GM21423 (cell line): ENCODE measurements at regions not wholly inside any gene's neighbourhood (a gene's known extent, or its start where the extent isn't known, plus 50 kb on each side); places are given as distances from the start of the nearest gene placed in this dataset.
"Not testable (repeated sequence)": the region's sequence is repeated elsewhere in the genome, so short reads cannot be mapped to it uniquely, and the experiment has no call there.

Source experiments
- ATAC-seq: cut with Tn5 transposase; IDR thresholded peaks from one replicate; pipeline ENCODE4 v1.9.1; 2021; ENCODE audit warnings: mild to moderate bottlenecking, moderate library complexity; ENCODE audit not compliant: unreplicated experiment

GRCh38 chrX:69065451-69065850 is 99.8 kb downstream of the PJA1 start:
- ATAC-seq, result no peak

GRCh38 chrX:69063486-69063885 is 101.8 kb downstream of the PJA1 start:
- ATAC-seq, result no peak

- no peak for ATAC-seq
Measured at GRCh38 chrX:69062493-69062892, 102.8 kb downstream of the PJA1 start.

DNA sequence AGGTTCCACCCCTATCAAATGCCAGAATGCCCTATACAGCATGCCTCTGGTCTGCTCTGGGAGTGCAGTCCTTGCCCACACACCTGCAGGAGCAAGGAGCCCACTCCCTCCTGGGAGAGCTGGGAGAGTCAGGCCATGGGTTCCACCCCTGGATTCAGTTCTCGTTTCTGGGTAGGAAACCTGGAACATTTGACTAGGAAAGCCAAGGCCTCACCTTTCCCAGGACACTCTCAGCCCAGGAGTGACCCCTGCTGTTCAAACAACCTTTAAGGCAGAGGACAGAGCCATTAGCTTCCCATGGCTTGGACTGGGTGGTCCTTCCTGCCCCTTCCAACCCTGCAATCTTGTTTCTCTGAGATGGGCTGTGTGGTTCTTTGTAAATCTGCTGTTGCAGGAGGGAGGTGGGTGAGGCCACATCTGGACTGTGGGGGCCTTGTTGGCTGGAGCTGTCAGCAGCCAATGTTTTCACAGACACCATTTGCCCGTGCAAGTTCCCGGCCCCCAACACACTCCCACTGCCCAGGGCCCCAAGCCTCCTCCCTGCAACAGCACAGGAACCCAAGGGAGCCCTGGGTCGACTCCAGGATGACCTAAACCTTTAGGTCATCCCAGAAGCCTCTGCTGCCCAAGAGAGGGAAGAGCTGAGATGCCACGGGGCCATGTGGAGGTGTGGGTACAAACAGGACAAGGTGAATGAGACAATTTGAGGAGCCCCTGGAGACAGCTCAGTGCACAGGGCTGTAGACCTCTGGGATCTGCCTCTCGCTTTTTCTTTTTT is 104.4 kb downstream of the PJA1 start:
- ATAC-seq, result no peak

- ATAC-seq, result no peak
Measured at GRCh38 chrX:69055193-69055592, 110.1 kb downstream of the PJA1 start.

DNA sequence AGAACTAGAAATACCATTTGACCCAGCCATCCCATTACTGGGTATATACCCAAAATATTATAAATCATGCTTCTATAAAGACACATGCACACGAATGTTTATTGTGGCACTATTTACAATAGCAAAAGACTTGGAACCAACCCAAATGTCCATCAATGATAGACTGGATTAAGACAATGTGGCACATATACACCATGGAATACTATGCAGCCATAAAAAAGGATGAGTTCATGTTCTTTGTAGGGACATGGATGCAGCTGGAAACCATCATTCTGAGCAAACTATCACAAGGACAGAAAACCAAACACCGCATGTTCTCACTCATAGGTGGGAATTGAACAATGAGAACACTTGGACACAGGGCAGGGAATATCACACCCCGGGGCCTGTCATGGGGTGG is 110.8 kb downstream of the PJA1 start:
- ATAC-seq, result not testable (repeated sequence)

- ATAC-seq, result no peak
Measured at GRCh38 chrX:69051901-69052300, 113.4 kb downstream of the PJA1 start.

DNA sequence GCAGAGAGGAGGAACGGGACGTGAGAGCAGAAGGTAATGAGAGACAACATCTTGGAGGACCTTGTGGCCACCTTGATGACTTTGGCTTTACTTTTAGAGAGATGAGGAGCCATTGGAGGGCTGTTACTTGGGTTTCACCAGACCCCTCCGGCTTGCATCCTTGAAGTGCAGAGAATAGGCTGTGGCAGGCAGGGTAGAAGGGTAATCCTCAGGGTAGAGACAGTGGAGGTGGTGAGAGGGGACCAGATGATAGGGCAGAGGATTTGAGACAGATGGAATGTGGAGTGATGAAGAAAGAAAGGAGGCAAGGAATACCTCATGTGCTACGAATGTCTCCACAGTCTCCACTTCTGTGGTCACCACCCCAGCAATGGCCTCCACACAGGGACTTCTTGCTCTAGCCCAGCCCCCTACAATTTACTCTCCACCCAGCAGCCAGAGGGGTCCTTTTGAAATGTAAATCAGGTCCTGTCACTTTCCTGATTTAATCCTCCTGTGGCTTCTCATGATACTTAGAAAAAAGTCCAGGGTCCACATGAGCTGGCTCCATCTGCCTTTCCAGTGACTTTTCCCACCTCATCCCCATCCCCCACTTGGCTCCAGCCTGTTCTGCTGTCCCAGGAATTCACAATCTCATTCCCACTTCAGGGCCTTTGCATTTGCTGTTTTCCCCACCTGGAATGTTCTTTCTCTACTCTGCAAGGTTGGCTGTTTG is 115.0 kb downstream of the PJA1 start:
- ATAC-seq, result no peak

DNA sequence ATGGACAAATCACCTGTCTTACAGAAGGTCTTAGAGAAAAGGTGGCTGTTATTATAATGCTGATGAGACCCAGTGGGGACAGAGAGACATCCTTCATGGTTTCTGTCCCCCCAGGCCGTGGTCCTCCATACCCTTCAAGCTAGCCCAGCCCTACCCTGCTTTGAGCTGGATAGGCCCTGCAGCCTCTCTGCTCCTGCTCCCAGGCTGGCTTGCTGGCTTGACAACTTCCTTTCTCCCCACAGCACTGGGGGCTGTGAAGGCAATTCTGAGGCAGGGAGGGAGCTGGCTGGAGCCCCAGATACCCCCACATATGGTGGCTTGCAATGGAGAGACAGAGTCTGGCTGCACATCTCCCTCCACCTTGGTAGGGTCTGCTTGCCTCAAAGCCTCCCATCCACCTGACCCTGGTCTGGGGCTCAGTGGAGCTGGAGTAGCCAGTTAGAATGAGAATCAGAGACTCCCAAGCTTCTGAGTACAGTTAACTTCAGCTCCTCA is 118.2 kb downstream of the PJA1 start:
- ATAC-seq, result no peak

GRCh38 chrX:69045616-69046345 is 119.5 kb downstream of the PJA1 start:
- no peak for ATAC-seq

- no peak for ATAC-seq
Measured at GRCh38 chrX:69038816-69039215, 126.4 kb downstream of the PJA1 start.

- ATAC-seq, result no peak
Measured at GRCh38 chrX:69038188-69038587, 127.1 kb downstream of the PJA1 start.

DNA sequence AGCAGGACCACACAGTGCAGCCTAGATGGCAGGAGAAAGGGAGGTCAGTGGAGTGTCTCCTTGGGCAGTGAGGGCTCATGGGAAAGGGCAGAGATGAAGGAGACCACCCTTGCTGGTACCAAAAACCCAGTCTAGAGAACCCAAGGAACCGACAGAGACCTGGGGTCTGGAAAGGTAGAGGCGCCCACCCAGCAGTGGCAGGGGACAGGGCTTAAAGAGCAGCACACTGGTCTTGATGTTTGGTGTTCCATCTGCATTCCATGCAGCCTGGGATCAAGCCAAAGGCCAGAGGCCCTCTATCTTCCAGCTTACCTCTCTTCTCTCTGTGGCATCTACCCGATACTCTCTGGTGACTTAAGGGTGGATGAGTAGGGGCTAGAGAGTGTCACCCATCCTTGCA is 127.5 kb downstream of the PJA1 start:
- no peak for ATAC-seq

DNA sequence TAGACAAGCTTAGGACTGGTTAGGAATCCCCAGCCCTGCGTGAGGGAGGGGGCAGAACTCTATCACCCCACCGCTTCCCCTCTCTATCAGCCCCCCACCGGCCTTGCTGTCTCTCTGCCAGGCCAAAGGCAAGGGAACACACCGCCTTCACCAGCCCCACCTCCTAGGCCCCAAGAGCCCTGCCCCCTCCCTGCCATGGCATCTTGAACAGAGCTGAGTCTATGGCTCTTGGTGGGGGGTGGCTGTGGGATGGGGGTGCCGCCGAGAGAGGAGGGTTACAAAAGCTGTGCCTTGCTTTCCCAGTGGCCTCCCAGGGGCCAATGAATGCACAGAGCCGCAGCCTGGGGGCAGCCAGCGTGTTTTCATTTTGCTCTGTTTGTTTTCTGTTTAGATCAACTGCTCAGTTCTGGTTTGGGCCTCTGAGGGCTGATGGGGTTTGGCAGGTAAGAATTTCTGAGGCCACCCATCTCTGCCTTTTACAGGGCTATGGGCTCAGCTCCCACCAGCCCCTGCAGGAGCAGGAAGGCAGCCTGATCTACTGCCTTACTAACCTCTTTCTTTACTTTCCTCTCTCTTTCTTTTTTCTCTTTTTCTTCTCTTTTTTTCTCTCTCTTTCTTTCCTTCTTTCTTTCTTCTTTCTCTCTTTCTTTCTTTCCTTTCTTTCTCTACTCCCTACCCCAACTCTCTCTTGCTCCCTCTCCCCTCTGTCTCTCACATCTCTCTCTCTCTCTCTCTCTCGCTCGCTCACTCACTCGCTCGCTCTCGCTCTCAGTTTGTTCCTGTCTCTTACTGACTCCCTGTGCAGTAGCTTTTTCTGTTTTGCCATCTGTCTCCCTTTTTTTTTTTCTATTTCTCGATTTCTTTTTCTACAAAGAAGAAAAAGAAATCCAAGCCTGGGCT is 128.3 kb downstream of the PJA1 start:
- ATAC-seq, result no peak

DNA sequence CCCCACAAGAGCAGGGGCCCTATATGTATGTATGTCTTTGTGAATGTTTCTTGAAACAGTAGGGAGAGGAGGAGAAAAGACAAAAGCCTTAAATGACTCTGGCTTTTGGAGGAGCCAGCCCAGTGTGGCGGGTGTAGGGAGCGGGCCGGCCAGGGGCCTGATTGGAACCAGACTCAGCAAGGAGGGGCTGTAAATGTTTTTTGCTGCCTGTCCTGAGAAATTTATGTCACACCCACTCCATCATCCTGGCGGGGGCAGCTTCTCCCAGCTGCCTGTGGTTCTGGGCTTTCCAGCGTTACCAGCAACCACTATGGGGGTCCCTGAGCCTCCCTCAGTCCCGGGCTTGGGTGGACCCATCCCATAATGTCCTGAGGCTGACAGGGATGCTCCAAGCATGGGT is 130.8 kb downstream of the PJA1 start:
- no peak for ATAC-seq

- no peak for ATAC-seq
Measured at GRCh38 chrX:69033936-69034335, 131.3 kb downstream of the PJA1 start.

DNA sequence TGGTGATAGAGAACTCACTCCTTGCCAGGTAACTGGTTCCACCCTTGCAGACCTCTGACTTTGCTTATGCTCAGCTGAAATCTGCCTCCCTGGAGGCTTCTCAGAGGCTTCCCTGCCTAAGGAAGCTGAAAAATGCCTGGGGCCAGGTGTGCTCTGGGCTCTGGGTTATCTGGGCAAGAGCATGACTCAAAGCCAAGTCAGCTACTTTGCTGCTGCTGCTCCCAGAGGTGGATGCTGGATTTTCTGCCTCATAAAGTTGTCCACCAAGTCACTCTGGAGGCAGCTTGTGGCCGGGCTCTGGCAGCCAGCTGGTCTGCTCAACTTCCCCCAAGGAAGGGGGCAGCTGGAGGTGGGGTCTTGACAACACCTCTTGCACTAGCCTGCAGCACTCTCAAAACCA is 132.7 kb downstream of the PJA1 start:
- no peak for ATAC-seq

- ATAC-seq, result no peak
Measured at GRCh38 chrX:69031971-69032391, 133.3 kb downstream of the PJA1 start.

DNA sequence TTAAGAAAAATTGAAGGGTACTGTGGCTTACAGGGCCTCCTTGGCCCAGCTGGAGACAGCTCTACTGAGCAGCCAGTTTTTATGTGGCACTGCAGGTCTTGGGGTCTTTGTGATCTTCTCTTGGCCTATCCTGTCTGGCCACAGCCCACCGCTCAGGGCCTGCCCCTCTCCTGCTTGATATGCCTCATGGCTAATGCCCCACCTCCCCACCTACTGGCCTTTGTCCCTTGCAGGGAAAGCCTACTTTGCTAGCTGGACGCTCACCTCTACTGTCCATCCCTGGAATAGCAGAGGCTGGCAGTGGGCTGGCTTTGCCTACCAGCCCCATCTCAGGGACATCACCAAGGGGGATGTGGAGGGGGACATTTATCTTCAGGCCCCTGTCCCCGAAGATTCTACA is 134.1 kb downstream of the PJA1 start:
- no peak for ATAC-seq

DNA sequence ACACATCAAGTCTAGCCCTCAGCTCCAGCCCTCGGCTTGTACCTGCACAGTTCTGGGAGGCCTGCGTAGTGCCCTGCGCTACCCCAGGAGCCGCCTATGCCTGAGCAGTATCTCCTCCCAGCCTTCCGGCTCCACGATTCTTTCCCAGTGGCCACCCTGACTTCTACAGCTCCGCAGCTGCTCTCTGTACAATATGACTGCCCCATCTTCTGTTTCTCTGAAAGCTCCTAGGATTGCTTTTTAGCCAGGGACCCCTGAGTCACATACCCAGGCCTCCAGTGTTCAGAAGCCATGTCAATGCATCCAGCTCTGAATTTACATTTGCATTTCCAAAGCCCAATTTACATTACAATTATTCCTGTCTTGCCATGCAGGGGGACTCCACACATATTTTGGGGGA is 135.5 kb downstream of the PJA1 start:
- ATAC-seq, result no peak

DNA sequence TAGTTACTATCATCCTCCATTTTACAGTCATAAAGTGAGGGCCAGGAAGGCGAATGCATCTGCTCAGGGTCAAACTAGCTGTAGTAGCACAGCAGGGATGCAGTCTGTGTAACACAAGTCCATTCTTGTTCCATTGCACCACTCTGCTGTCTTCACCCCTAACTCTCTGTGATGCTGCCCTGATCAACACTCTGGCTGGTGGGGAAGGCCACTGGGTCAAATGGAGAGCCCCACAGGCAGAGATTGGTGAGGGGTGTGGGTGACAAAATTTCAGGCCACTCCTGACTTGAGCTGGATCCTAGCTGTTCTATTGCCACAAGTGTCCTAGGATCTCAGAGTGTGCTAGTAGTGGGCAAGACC is 136.5 kb downstream of the PJA1 start:
- ATAC-seq, result peak; percentile 13
